ENCODE measurements at regions not wholly inside any gene's neighbourhood (a gene's known extent, or its start where the extent isn't known, plus 50 kb on each side); places are given as distances from the start of the nearest gene placed in this dataset.

DNA sequence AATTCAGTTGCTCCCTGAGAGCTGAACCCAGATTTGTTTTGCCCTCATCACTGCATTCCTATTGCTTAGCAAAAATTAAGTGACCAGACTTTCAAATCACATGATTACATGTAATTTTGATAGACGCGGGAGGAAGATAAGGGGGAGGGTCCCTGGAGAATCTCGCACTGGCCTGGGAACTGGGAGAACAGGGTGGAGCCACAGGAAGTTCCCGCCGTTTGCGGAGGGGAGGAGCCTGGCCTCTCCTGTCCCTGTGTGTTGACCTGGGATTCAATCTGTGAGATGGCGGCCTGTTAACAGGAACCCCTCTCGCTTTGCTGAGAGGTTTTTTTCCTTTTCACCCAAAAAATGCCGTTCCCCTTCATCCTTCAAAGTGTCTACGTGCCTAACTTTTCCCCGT lies 142.9 kb upstream of the OR13F1 start:
- TF ChIP-seq, protein P1, sequence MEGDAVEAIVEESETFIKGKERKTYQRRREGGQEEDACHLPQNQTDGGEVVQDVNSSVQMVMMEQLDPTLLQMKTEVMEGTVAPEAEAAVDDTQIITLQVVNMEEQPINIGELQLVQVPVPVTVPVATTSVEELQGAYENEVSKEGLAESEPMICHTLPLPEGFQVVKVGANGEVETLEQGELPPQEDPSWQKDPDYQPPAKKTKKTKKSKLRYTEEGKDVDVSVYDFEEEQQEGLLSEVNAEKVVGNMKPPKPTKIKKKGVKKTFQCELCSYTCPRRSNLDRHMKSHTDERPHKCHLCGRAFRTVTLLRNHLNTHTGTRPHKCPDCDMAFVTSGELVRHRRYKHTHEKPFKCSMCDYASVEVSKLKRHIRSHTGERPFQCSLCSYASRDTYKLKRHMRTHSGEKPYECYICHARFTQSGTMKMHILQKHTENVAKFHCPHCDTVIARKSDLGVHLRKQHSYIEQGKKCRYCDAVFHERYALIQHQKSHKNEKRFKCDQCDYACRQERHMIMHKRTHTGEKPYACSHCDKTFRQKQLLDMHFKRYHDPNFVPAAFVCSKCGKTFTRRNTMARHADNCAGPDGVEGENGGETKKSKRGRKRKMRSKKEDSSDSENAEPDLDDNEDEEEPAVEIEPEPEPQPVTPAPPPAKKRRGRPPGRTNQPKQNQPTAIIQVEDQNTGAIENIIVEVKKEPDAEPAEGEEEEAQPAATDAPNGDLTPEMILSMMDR (IDR thresholded peaks at IDR 0.05; ENCODE audit: poor library complexity), result no peak
- TF ChIP-seq EZH2 (IDR thresholded peaks at IDR 0.05; ENCODE audit: borderline replicate concordance) (no peak), EZH2phosphoT487 (IDR thresholded peaks at IDR 0.05; ENCODE audit: low read depth, severe bottlenecking, unreplicated experiment) (no peak)

All from hepatocyte (in vitro differentiated cells).